ENCODE measurements at regions not wholly inside any gene's neighbourhood (a gene's known extent, or its start where the extent isn't known, plus 50 kb on each side); places are given as distances from the start of the nearest gene placed in this dataset.

GRCh38 chr5:14032918-14033317 is 88.4 kb upstream of the DNAH5 start:
- DNase-seq = peak; percentile 38
- CTCF ChIA-PET = interaction anchor here (0.6 to 0.7 kb wide), 2 partner anchors 24 to 38 kb away, joined by 3 to 5 read pairs; no protein-coding TSS in a partner anchor
- H3K27ac Mint-ChIP-seq (ENCODE audit: unreplicated experiment) = peak overlapping the region; percentile 74
- H3K9me3 Mint-ChIP-seq (ENCODE audit: low read depth, unreplicated experiment) = no peaks in the 10 kb centered on the region
- intact Hi-C loops (cut with micrococcal nuclease; ENCODE audit: unreplicated experiment) = no loop called here
- no peak for TF ChIP-seq CTCF (IDR thresholded peaks at IDR 0.05; ENCODE audit: unreplicated experiment)
- BruUV-seq (replicated peaks) = no TSS peak
- peaks cover 53% of the 10 kb centered on the region for H3K4me1 Mint-ChIP-seq (ENCODE audit: low read depth, unreplicated experiment)
- no peaks in the 10 kb centered on the region for H3K27me3 Mint-ChIP-seq (ENCODE audit: unreplicated experiment)
- H3K36me3 Mint-ChIP-seq (ENCODE audit: insufficient read depth, unreplicated experiment) = peaks cover 31% of the 10 kb centered on the region
- no peak overlapping the region for H3K4me3 Mint-ChIP-seq (ENCODE audit: low read depth, unreplicated experiment)

- CTCF ChIA-PET = no interaction called here
- no peak for TF ChIP-seq CTCF (IDR thresholded peaks at IDR 0.05; ENCODE audit: unreplicated experiment)
- Mint-ChIP-seq H3K27ac (ENCODE audit: unreplicated experiment) (peak overlapping the region; percentile 57), H3K36me3 (ENCODE audit: insufficient read depth, unreplicated experiment) (peaks cover 6% of the 10 kb centered on the region), H3K4me3 (ENCODE audit: low read depth, unreplicated experiment) (no peak overlapping the region), H3K27me3 (ENCODE audit: unreplicated experiment) (no peaks in the 10 kb centered on the region), H3K4me1 (ENCODE audit: low read depth, unreplicated experiment) (peaks cover 49% of the 10 kb centered on the region), H3K9me3 (ENCODE audit: low read depth, unreplicated experiment) (peaks cover 3% of the 10 kb centered on the region)
- DNase-seq = no peak
- no TSS peak for BruUV-seq (replicated peaks)
- intact Hi-C loops (cut with micrococcal nuclease; ENCODE audit: unreplicated experiment) = no loop called here
These were observed 84.6 kb upstream of the DNAH5 start for GRCh38 chr5:14028938-14029584.

GRCh38 chr5:14028188-14028587 is 83.7 kb upstream of the DNAH5 start:
- no peaks in the 10 kb centered on the region for H3K27me3 Mint-ChIP-seq (ENCODE audit: unreplicated experiment)
- peaks cover 6% of the 10 kb centered on the region for H3K36me3 Mint-ChIP-seq (ENCODE audit: insufficient read depth, unreplicated experiment)
- CTCF ChIA-PET = no interaction called here
- intact Hi-C loops (cut with micrococcal nuclease; ENCODE audit: unreplicated experiment) = no loop called here
- peaks cover 55% of the 10 kb centered on the region for H3K4me1 Mint-ChIP-seq (ENCODE audit: low read depth, unreplicated experiment)
- H3K27ac Mint-ChIP-seq (ENCODE audit: unreplicated experiment) = no peak overlapping the region
- no TSS peak for BruUV-seq (replicated peaks)
- peaks cover 5% of the 10 kb centered on the region for H3K9me3 Mint-ChIP-seq (ENCODE audit: low read depth, unreplicated experiment)
- no peak for TF ChIP-seq CTCF (IDR thresholded peaks at IDR 0.05; ENCODE audit: unreplicated experiment)
- H3K4me3 Mint-ChIP-seq (ENCODE audit: low read depth, unreplicated experiment) = no peak overlapping the region
- DNase-seq = no peak

- no peak for TF ChIP-seq CTCF (IDR thresholded peaks at IDR 0.05; ENCODE audit: unreplicated experiment)
- Mint-ChIP-seq H3K9me3 (ENCODE audit: low read depth, unreplicated experiment) (peaks cover 5% of the 10 kb centered on the region), H3K27ac (ENCODE audit: unreplicated experiment) (peak overlapping the region; percentile 54), H3K36me3 (ENCODE audit: insufficient read depth, unreplicated experiment) (peaks cover 6% of the 10 kb centered on the region), H3K4me3 (ENCODE audit: low read depth, unreplicated experiment) (peak overlapping the region; percentile 28), H3K27me3 (ENCODE audit: unreplicated experiment) (no peaks in the 10 kb centered on the region), H3K4me1 (ENCODE audit: low read depth, unreplicated experiment) (peaks cover 57% of the 10 kb centered on the region)
- CTCF ChIA-PET = interaction anchor here (0.7 kb wide), 1 partner anchor 12 kb away, joined by 3 read pairs; no protein-coding TSS in a partner anchor
- intact Hi-C loops (cut with micrococcal nuclease; ENCODE audit: unreplicated experiment) = loop anchor here (1.0 kb wide), 1 partner anchor 37 kb away; no protein-coding TSS in a partner anchor
- no TSS peak for BruUV-seq (replicated peaks)
- peak; percentile 45 for DNase-seq
These were observed 81.2 kb upstream of the DNAH5 start for GRCh38 chr5:14025569-14026286.
